Germinal center (tissue), 1 donor: ENCODE measurements at regions not wholly inside any gene's neighbourhood (a gene's known extent, or its start where the extent isn't known, plus 50 kb on each side); places are given as distances from the start of the nearest gene placed in this dataset.
A peak's percentile ranks its signal among the peaks of the same experiment; 100 is the strongest.
"Not testable (repeated sequence)": the region's sequence is repeated elsewhere in the genome, so short reads cannot be mapped to it uniquely, and the experiment has no call there.

Source experiments
- DNase-seq: peaks from one replicate; pipeline ENCODE4 v3.0.0; 2012; ENCODE audit warnings: mixed read lengths, low spot score

- DNase-seq, result no peak
These were observed 158.6 kb downstream of the C4orf33 start for GRCh38 chr4:129254526-129254925.

- DNase-seq, result no peak
These were observed 165.6 kb downstream of the C4orf33 start for GRCh38 chr4:129261584-129261983.

- DNase-seq, result no peak
These were observed 168.2 kb downstream of the C4orf33 start for GRCh38 chr4:129264008-129264657.

- DNase-seq, result no peak
These were observed 182.9 kb downstream of the C4orf33 start for GRCh38 chr4:129278868-129279267.

DNA sequence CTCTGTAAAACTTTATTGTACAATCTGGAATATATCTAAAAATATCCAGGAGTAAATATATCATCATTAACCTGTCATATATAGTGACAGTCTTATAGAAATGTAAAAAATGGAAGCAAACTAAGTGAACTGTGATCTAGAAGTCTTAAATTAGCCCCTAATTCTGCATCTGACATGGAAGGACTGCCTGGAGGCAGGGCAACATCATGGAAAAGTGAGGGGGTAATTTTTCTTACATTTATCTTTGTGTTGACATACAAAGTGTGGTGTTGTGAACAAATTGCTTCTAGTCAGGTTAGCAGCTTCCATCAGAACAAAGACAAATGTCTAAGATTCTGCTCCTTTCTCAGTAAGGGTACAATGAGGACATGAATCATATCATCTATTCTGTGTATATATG, 186.3 kb downstream of the C4orf33 start:
- DNase-seq, result no peak

DNA sequence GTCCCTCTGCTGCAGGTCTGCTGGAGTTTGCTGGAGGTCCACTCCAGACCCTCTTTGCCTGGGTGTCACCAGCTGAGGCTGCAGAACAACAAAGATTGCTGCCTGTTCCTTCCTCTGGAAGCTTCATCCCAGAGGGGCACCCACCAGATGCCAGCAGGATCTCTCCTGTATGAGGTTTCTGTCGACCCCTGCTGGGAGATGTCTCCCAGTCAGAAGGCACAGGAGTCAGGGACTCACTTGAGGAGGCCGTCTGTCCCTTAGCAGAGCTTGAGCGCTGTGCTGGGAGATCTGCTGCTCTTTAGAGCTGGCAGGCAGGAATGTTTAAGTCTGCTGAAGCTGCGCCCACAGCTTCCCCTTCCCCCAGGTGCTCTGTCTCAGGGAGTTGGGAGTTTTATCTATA, 196.2 kb downstream of the C4orf33 start:
- DNase-seq, result not testable (repeated sequence)

DNA sequence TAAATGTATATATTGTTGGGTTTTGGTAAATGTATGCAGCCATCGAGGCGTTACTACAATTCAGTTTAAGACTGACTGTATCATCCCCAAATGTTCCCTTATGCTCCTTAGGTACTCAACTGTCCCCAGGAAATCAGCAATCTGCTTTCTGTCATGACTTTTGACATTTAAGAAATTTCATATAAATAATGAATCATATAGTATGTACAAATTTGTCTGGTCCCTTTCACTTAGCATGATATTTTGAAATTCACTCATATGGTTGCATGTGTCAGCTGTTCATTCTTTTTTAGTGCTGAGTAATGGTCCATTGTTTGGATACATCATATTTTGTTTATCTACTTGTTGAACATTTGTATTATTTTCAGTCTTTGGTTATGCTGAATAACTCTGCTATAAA, 218.8 kb downstream of the C4orf33 start:
- no peak for DNase-seq

DNA sequence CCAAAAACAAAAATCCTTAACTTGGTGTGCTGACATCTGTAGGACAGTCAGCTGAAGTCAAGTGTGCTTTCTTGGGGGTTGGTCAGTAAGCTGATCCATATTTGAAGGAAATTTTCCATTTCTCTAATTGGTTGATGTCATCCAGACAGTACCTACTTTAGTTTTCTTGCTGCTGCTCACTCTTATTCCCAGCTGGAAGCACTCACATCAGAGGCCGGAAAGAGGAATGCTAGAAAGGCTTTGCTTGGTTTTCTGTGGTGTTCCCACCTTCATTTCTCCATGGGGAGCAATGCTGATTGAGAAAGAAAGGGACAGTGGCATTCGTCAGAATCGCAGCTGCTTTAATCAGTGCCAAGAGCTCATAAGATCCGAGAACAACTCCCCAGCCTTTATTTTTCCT, 227.0 kb downstream of the C4orf33 start:
- DNase-seq, result no peak

- DNase-seq, result no peak
These were observed 227.7 kb downstream of the C4orf33 start for GRCh38 chr4:129323658-129324057.

GRCh38 chr4:129326571-129327460, 230.9 kb downstream of the C4orf33 start:
- DNase-seq, result no peak

DNA sequence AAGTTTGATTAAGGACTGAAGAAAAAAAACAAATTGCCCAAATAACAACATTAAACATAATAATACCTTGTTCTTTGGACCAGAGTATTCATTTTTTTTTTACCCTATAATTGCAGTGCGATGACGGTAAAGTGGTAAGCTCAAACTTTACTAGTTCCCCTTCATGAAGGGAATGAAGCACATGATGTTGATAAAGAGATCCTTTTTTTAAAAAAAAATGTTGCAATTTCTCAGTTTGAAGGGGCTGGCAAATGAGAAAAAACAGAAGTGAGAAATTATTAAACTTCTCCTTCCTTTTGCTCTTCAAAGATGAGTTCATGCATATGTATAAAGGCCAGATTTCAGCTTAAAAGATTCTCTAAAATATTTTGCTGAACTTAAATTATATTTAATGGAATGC, 231.7 kb downstream of the C4orf33 start:
- DNase-seq, result no peak

DNA sequence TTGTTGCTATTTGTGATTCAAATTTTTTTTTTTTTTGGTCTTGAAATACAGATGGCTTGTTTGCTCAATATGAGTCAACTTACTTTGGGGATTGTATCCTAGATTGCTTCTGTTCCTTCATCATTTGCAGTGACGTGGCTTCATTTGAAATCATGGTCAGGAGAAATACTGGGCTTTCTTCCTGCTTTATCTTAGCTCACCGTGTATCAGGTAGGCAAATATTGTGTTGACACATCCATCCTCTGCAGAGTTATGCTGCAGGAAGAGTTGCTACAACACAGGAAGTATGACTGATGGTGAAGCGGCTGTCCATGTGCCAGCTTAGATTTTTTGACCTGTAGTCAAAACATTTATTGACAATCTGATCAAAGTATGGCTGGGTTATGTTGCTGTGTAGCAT, 232.2 kb downstream of the C4orf33 start:
- DNase-seq, result no peak

- no peak for DNase-seq
These were observed 238.2 kb downstream of the C4orf33 start for GRCh38 chr4:129334136-129334535.

GRCh38 chr4:129335276-129335675, 239.3 kb downstream of the C4orf33 start:
- DNase-seq, result no peak

DNA sequence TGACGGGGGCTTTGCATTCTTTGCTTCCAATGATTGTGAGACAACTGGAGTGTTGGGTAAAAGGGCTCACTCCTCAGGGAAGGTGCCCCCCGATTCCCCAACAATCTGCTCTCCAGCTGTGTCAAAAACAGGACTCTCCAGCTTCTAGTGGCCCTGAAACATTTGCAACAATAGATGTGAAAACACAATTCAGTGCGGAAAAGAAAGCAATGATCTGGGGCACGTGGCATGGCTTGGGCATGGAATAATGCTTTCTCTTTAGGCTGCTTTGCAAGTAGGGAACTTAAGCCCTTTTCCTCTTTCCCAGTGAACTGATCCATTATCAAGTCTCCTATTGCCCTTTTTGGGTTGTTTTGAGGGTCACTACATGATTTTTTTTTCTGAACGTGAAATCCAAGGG, 239.9 kb downstream of the C4orf33 start:
- no peak for DNase-seq

DNA sequence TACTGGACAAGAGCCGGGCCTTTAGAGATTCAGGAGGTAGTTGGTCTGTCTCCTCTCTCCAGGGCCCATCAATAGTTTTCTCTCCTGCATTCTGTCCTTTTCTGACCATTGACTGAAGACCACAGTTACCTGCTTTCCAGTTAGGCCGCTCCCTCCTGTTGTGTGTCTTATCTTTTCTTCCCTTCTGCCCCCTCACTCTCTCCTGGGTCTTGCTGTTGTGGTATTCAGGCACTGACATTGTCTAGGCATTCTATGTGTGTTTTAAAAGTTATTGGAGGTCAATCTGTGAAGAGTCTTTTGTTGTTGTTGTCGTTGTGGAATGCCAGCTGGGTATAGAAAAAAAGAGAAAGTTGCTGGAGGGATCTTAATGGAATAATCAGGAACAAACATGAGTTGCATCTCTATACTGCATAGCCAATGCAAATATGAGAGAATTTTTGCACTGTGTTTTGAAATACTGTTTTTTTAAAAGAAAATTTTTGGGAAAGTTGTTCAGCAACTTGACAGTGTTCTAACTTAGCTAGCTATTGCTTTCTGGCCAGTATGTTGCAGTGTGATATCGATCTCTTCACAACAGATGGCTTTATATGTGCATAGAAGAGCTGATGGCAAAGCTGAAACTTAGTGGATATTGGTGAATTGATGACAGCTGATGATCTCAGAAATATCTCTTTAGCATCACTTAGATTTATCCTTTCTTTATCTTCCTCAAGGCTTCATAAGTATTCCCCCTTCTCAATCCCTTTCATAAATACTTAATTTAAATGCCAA, 240.7 kb downstream of the C4orf33 start:
- no peak for DNase-seq

- no peak for DNase-seq
These were observed 241.3 kb downstream of the C4orf33 start for GRCh38 chr4:129337228-129337620.

DNA sequence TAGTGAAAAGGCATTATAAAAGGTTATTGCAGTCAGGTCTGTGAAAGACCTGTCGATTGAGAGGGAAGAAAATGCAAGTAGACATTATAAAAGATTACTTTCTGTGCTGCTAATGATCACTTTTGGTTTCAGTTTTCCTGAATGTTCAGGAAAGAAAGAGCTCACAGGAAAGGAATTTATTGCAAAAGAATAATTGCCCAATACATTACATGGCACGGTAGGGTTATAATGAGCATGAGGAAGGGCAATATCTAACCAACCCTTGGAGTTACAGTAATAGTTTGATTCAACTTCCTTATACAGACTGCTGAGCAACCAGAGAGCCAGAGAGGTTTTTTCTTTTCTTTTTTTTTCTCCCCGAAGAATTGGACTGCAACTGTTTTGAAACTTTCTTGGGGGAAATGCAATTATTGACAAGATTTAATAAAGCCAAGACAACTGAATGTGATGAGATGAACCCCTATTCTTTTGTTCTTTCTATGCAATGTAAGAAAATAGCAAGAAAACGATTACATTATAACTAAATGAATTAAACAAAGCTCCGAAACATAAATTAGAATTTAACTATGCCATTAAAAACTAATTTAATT, 247.0 kb downstream of the C4orf33 start:
- no peak for DNase-seq

- peak; percentile 3 for DNase-seq
These were observed 248.1 kb downstream of the C4orf33 start for GRCh38 chr4:129344058-129344457.

DNA sequence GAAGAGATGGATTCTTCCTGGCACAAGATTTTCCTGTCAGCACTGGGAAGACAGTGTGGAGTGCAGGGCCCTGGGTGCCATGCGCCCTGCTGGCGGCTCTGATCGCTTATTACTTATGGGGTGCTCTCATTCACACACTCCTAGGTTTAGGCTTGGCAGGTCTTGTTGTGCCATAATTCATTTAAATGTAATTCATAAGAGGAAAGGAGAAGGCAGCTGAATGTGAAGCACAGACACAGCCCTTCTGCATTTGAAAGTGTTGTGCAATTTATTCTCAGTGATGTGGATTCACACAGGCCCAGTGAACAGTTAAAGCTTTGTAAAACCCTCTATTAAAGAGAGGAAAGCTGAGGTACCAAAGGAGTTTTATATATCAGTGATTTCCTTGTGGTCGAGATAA, 249.7 kb downstream of the C4orf33 start:
- no peak for DNase-seq

- no peak for DNase-seq
These were observed 250.1 kb downstream of the C4orf33 start for GRCh38 chr4:129346036-129346435.

DNA sequence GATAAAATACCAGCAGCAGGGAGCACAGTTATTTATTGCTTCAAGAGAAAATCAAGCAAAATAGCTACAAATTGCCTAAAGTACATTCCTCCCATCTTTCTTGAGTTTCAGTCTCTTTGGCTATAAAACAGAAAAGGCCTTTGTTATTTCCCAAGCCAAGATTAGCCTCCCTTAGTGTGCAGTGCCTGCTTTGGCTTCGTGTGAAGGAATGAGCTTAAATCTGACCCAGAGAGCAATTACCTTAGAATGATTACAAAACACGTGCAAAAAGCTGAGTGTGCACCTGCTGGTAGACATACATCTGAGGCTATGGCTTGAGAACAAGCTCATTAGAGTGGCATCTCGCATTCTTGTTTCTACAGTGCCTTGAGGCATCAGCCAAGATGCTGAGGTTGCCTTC, 250.8 kb downstream of the C4orf33 start:
- DNase-seq, result no peak
